H1 (cell line): ENCODE measurements at regions not wholly inside any gene's neighbourhood (a gene's known extent, or its start where the extent isn't known, plus 50 kb on each side); places are given as distances from the start of the nearest gene placed in this dataset.

Experiments
- CTCF ChIA-PET: fragments of 300-600 bp; sonication (Branson Sonifier 250); formaldehyde crosslinking; loops from one replicate; lab custom pipeline; 2021; ENCODE audit not compliant: partially characterized antibody; lab: Charles Lee
- POLR2A ChIA-PET: fragments of 300-600 bp; sonication (Branson Sonifier 250); formaldehyde crosslinking; loops from one replicate; lab custom pipeline; 2021; ENCODE audit warnings: inconsistent platforms; ENCODE audit not compliant: partially characterized antibody; lab: Charles Lee
- DNase-seq, 2 experiments: peaks; one replicate each; pipeline versions ENCODE4 v3.0.0 to v3.0.0-alpha.2; 2010 to 2022; ENCODE audit warnings: low spot score in 2 of 2, low read depth in 1 of 2, mixed read lengths in 1 of 2
- FAIRE-seq: peaks from 2 replicates; lab custom pipeline; 2011; peaks lifted over from hg19 to GRCh38; lab: Jason Lieb, UNC
- H2AFZ ChIP-seq: 2 replicates; pipeline ENCODE4 v1.8.1; 2012; ENCODE audit warnings: low read length, inconsistent platforms
- H2AK5ac ChIP-seq: 2 replicates; pipeline ENCODE4 v1.6.1; 2013; ENCODE audit warnings: low read depth, low read length
- H2BK120ac ChIP-seq: replicated peaks from 2 replicates; pipeline ENCODE3; 2013; ENCODE audit warnings: low read depth, low read length, inconsistent platforms
- H2BK12ac ChIP-seq: 2 replicates; pipeline ENCODE4 v1.6.1; 2013; ENCODE audit warnings: low read depth, low read length
- H2BK15ac ChIP-seq: 2 replicates; pipeline ENCODE4 v1.6.1; 2013; ENCODE audit warnings: low read length
- H2BK20ac ChIP-seq: 2 replicates; pipeline ENCODE4 v1.6.1; 2013; ENCODE audit warnings: low read length
- H2BK5ac ChIP-seq: 2 replicates; pipeline ENCODE4 v1.6.1; 2013; ENCODE audit warnings: low read depth, low read length
- H3K14ac ChIP-seq: 2 replicates; pipeline ENCODE4 v1.6.1; 2013; ENCODE audit warnings: inconsistent platforms; ENCODE audit not compliant: insufficient read length
- H3K18ac ChIP-seq: 2 replicates; pipeline ENCODE4 v1.6.1; 2013; ENCODE audit warnings: low read length; ENCODE audit errors: extremely low read depth
- H3K23ac ChIP-seq: 2 replicates; pipeline ENCODE4 v1.6.1; 2013; ENCODE audit warnings: inconsistent platforms; ENCODE audit not compliant: insufficient read length
- H3K23me2 ChIP-seq: 2 replicates; pipeline ENCODE4 v1.6.1; 2013; ENCODE audit warnings: low read depth, low read length
- H3K27ac ChIP-seq: 2 replicates; pipeline ENCODE4 v1.6.1; 2011; ENCODE audit warnings: low read depth, low read length, inconsistent platforms
- H3K27me3 ChIP-seq, 4 experiments: replicated peaks in 1 of 4; 1 replicate in 1 of 4; 2 replicates in 3 of 4; pipeline versions ENCODE4 v1.6.1 to v1.8.1; 2011 to 2013; ENCODE audit warnings: low read length in 3 of 4, mild to moderate bottlenecking in 3 of 4, inconsistent platforms in 2 of 4, mixed read lengths in 2 of 4, moderate library complexity in 1 of 4; ENCODE audit not compliant: control insufficient read depth in 3 of 4, insufficient read depth in 3 of 4; ENCODE audit errors: extremely low read depth in 1 of 4
- H3K36me3 ChIP-seq, 4 experiments: 2 replicates each; pipeline versions ENCODE4 v1.6.1 to v1.8.1; 2011 to 2013; ENCODE audit warnings: mild to moderate bottlenecking in 4 of 4, low read length in 3 of 4, moderate library complexity in 2 of 4, control low read depth in 1 of 4, inconsistent platforms in 1 of 4; ENCODE audit not compliant: insufficient read depth in 4 of 4, control insufficient read depth in 2 of 4
- H3K4ac ChIP-seq: replicated peaks from 2 replicates; pipeline ENCODE3; 2013; ENCODE audit warnings: low read length, low read depth, mixed read lengths, inconsistent platforms; ENCODE audit not compliant: insufficient read length
- H3K4me1 ChIP-seq, 4 experiments: replicated peaks in 1 of 4; 1 replicate in 1 of 4; 2 replicates in 3 of 4; pipeline versions ENCODE4 v1.6.1 to v1.8.1; 2011 to 2013; ENCODE audit warnings: low read length in 3 of 4, inconsistent platforms in 2 of 4, mixed read lengths in 1 of 4; ENCODE audit not compliant: insufficient read depth in 4 of 4, control insufficient read depth in 3 of 4
- H3K4me2 ChIP-seq, 2 experiments: 2 replicates each; pipeline versions ENCODE4 v1.6.1 to v1.8.1; 2011 to 2013; ENCODE audit warnings: low read depth in 2 of 2, low read length in 2 of 2, control low read depth in 1 of 2, inconsistent platforms in 1 of 2, mild to moderate bottlenecking in 1 of 2; ENCODE audit not compliant: insufficient read depth in 1 of 2
- H3K4me3 ChIP-seq, 4 experiments: fragments of 200-600, 300-600 bp in 1 of 4; sonication (generic), shearing (Covaris generic), sonication (Bioruptor Twin) in 1 of 4; 2 replicates each; pipeline versions ENCODE4 v1.5.1 to v1.8.1; 2011 to 2016; ENCODE audit warnings: low read length in 4 of 4, low read depth in 3 of 4, control low read depth in 2 of 4, inconsistent platforms in 2 of 4, mild to moderate bottlenecking in 2 of 4, mixed read lengths in 1 of 4, moderate library complexity in 1 of 4; ENCODE audit not compliant: insufficient read depth in 2 of 4; ENCODE audit errors: extremely low read depth in 1 of 4
- H3K56ac ChIP-seq: replicated peaks from 2 replicates; pipeline ENCODE3; 2013; ENCODE audit warnings: low read depth, mild to moderate bottlenecking, mixed read lengths, low read length, inconsistent platforms; ENCODE audit not compliant: insufficient read length
- H3K79me1 ChIP-seq: 2 replicates; pipeline ENCODE4 v1.6.1; 2013; ENCODE audit warnings: low read depth, low read length, control low read depth
- H3K79me2 ChIP-seq, 2 experiments: 2 replicates each; pipeline versions ENCODE4 v1.6.1 to v1.8.1; 2012 to 2013; ENCODE audit warnings: low read length in 2 of 2, mild to moderate bottlenecking in 2 of 2, inconsistent platforms in 1 of 2; ENCODE audit not compliant: insufficient read depth in 2 of 2, control insufficient read depth in 1 of 2
- H3K9ac ChIP-seq, 4 experiments: replicated peaks in 1 of 4; 1 replicate in 1 of 4; 2 replicates in 3 of 4; pipeline versions ENCODE4 v1.6.1 to v1.8.1; 2011 to 2013; ENCODE audit warnings: low read depth in 3 of 4, low read length in 3 of 4, control low read depth in 2 of 4, mild to moderate bottlenecking in 2 of 4, moderate library complexity in 2 of 4, inconsistent platforms in 1 of 4; ENCODE audit errors: extremely low read depth in 1 of 4
- H3K9me3 ChIP-seq, 2 experiments: 2 replicates each; pipeline versions ENCODE4 v1.6.1 to v1.8.1; 2012 to 2013; ENCODE audit warnings: mild to moderate bottlenecking in 2 of 2, moderate library complexity in 2 of 2, control low read depth in 1 of 2, inconsistent platforms in 1 of 2, low read depth in 1 of 2, low read length in 1 of 2, mixed read lengths in 1 of 2; ENCODE audit not compliant: insufficient read depth in 2 of 2
- H4K20me1 ChIP-seq, 2 experiments: replicated peaks in 1 of 2; 2 replicates each; pipeline versions ENCODE3 to v1.8.1; 2011 to 2013; ENCODE audit warnings: inconsistent platforms in 2 of 2, low read length in 2 of 2, mild to moderate bottlenecking in 1 of 2; ENCODE audit not compliant: insufficient read depth in 2 of 2, control insufficient read depth in 1 of 2
- H4K5ac ChIP-seq: 2 replicates; pipeline ENCODE4 v1.6.1; 2013; ENCODE audit warnings: low read length, low read depth, mixed read lengths, inconsistent platforms; ENCODE audit not compliant: insufficient read length
- H4K8ac ChIP-seq: 2 replicates; pipeline ENCODE4 v1.8.0; 2013; ENCODE audit warnings: mild to moderate bottlenecking, moderate library complexity, low read length, inconsistent platforms; ENCODE audit not compliant: insufficient read depth; ENCODE audit errors: extremely low read depth
- H4K91ac ChIP-seq: replicated peaks from 2 replicates; pipeline ENCODE3; 2013; ENCODE audit warnings: low read length, mixed read lengths, inconsistent platforms; ENCODE audit not compliant: insufficient read length
- CBX5 ChIP-seq: fragments of 300-800, 300-1000 bp; sonication (generic); IDR thresholded peaks from 2 replicates; pipeline ENCODE4 v1.7.1; 2016; ENCODE audit warnings: antibody characterized with exemption, low read length, low read depth
- CBX8 ChIP-seq: fragments of 300-800, 300-1000 bp; sonication (generic); IDR thresholded peaks from 2 replicates; pipeline ENCODE4 v1.7.1; 2016; ENCODE audit warnings: low read depth, low read length, borderline replicate concordance
- EGR1 ChIP-seq: IDR thresholded peaks from 2 replicates; pipeline ENCODE4 v1.6.1; 2011; ENCODE audit warnings: low read depth, low read length, borderline replicate concordance
- EZH2 ChIP-seq: fragments of 200-600 bp; sonication (generic); IDR thresholded peaks from 2 replicates; pipeline ENCODE4 v1.7.1; 2012; ENCODE audit warnings: low read depth, mild to moderate bottlenecking, moderate library complexity, low read length, inconsistent platforms; ENCODE audit not compliant: severe bottlenecking
- HDAC6 ChIP-seq: IDR thresholded peaks from one replicate; pipeline ENCODE4 v1.7.1; 2012; ENCODE audit warnings: low read depth, mild to moderate bottlenecking, inconsistent platforms, low read length, moderate library complexity
- KDM4A ChIP-seq: IDR thresholded peaks from one replicate; pipeline ENCODE4 v1.7.1; 2012; ENCODE audit warnings: low read depth, mild to moderate bottlenecking, moderate library complexity, low read length, inconsistent platforms; ENCODE audit not compliant: severe bottlenecking
- POLR2AphosphoS5 ChIP-seq: IDR thresholded peaks from 2 replicates; pipeline ENCODE4 v1.6.1; 2011; ENCODE audit warnings: low read depth, low read length
- RAD21 ChIP-seq, 2 experiments: IDR thresholded peaks in 1 of 2; conservative IDR thresholded peaks in 1 of 2; 2 replicates each; pipeline ENCODE4 v1.6.1; 2011; ENCODE audit warnings: low read depth in 2 of 2, low read length in 2 of 2, improper control_type of control experiment in 1 of 2, inconsistent platforms in 1 of 2, mild to moderate bottlenecking in 1 of 2, moderate library complexity in 1 of 2
- RNF2 ChIP-seq: fragments of 200-900, 300-1000 bp; sonication (generic); IDR thresholded peaks from 2 replicates; pipeline ENCODE4 v1.7.1; 2016; ENCODE audit warnings: borderline replicate concordance, low read depth, mild to moderate bottlenecking, antibody characterized with exemption, low read length; ENCODE audit not compliant: poor library complexity, severe bottlenecking; ENCODE audit errors: missing control alignments
- SP1 ChIP-seq: IDR thresholded peaks from 2 replicates; pipeline ENCODE4 v1.6.1; 2011; ENCODE audit warnings: low read depth, low read length
- SP2 ChIP-seq: IDR thresholded peaks from 2 replicates; pipeline ENCODE4 v1.6.1; 2012; ENCODE audit warnings: mild to moderate bottlenecking, low read length, inconsistent platforms
- SP4 ChIP-seq: IDR thresholded peaks from 2 replicates; pipeline ENCODE4 v1.6.1; 2012; ENCODE audit warnings: low read length, inconsistent platforms
- TAF1 ChIP-seq: IDR thresholded peaks from 2 replicates; pipeline ENCODE4 v1.6.1; 2011; ENCODE audit warnings: mild to moderate bottlenecking, low read depth, low read length
- YY1 ChIP-seq: IDR thresholded peaks from 2 replicates; pipeline ENCODE4 v1.6.1; 2011; ENCODE audit warnings: low read depth, mild to moderate bottlenecking, low read length
- WGBS, 2 experiments: shearing (Covaris generic) in 1 of 2; methylation state at CpG; one replicate each; pipeline versions ENCODE4 v1.1.6 to v1.1.7; 2013 to 2015; ENCODE audit warnings: low lambda C conversion rate in 2 of 2, mixed read lengths in 2 of 2, inconsistent platforms in 1 of 2, low coverage in 1 of 2, missing lambda C conversion rate in 1 of 2; ENCODE audit not compliant: insufficient replicate concordance in 2 of 2, insufficient coverage in 1 of 2, insufficient read length in 1 of 2; ENCODE audit errors: extremely low coverage in 1 of 2, missing lambda C conversion rate in 1 of 2; 5-methylcytosine and 5-hydroxymethylcytosine counted together
- TF ChIP-seq, protein P1 (sequence below): IDR thresholded peaks from 2 replicates; pipeline ENCODE4 v1.6.1; 2012; ENCODE audit warnings: inconsistent platforms

DNA sequence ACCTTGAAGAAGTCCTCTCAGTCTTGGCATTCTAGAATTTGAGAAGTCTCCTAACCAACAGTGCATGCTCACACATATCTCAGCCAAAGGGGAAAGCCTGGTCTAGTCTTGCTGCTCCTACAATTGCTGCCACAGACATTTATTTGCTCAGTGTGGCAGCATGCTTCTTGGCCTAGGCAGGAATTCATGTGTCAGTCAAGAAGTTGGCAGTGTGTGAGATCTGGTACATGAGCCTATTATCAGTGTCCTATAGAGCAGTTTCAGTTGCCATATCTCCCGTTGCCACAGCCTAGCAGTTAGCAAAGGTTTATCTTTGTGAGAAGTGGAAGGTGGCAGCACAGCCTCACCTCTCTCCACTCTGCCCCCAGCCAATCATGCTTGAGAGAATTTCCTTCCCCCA, 176.9 kb upstream of the ARHGEF9 start:
- 80% methylated on average over 1 of the region's 1 CpG; no CpG with 5 or more reads in 1 of the 2 experiments for WGBS, 2 experiments
- Histone ChIP-seq H3K9me3 (no peaks in the 10 kb centered on the region), H4K20me1 (no peaks in the 10 kb centered on the region), H2BK120ac (no peak overlapping the region), H4K91ac (no peak overlapping the region), H3K27ac (no peak overlapping the region), H3K56ac (no peak overlapping the region), H4K8ac (no peak overlapping the region), H3K23ac (no peak overlapping the region), H3K23me2 (no peaks in the 10 kb centered on the region), H3K4me3 (no peak overlapping the region), H4K5ac (no peak overlapping the region), H2AFZ (no peak overlapping the region), H2BK15ac (no peak overlapping the region), H3K36me3 (no peaks in the 10 kb centered on the region), H2AK5ac (no peak overlapping the region), H3K27me3 (no peaks in the 10 kb centered on the region), H3K14ac (no peak overlapping the region), H3K4me1 (peaks cover 0 to 3% (median 0%) of the 10 kb centered on the region in 4 experiments; a peak in 2 of 7 replicates), H2BK12ac (no peak overlapping the region), H2BK20ac (no peak overlapping the region), H3K79me2 (no peaks in the 10 kb centered on the region), H3K4me2 (no peak overlapping the region; a peak in 1 of 4 replicates), H3K9ac (no peak overlapping the region), H3K79me1 (no peaks in the 10 kb centered on the region), H3K18ac (no peak overlapping the region), H3K4ac (no peak overlapping the region), H2BK5ac (no peak overlapping the region)
- POLR2A ChIA-PET = no interaction called here
- CTCF ChIA-PET = no interaction called here
- no peak for DNase-seq
- no peak for FAIRE-seq
- TF ChIP-seq RNF2 (no peak), HDAC6 (no peak), EZH2 (no peak), EGR1 (no peak), KDM4A (no peak), SP2 (no peak), SP1 (no peak), CBX8 (no peak), SP4 (no peak), RAD21 (IDR thresholded peaks at IDR 0.05 in 1 of 2, conservative IDR thresholded peaks at IDR 0.05 in 1 of 2; ENCODE audit: low read depth in 2 of 2, low read length in 2 of 2) (no peak), TAF1 (no peak), POLR2AphosphoS5 (no peak), CBX5 (no peak), YY1 (no peak)
- TF ChIP-seq, protein P1, sequence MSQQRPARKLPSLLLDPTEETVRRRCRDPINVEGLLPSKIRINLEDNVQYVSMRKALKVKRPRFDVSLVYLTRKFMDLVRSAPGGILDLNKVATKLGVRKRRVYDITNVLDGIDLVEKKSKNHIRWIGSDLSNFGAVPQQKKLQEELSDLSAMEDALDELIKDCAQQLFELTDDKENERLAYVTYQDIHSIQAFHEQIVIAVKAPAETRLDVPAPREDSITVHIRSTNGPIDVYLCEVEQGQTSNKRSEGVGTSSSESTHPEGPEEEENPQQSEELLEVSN = no peak
